ENCODE measurements at regions not wholly inside any gene's neighbourhood (a gene's known extent, or its start where the extent isn't known, plus 50 kb on each side); places are given as distances from the start of the nearest gene placed in this dataset.

- TF ChIP-seq EZH2 (IDR thresholded peaks at IDR 0.05; ENCODE audit: borderline replicate concordance, insufficient read depth, low read depth, low read length, poor library complexity, severe bottlenecking) (no peak), CTCF (IDR thresholded peaks at IDR 0.05) (no peak)
Observed at GRCh38 chr16:66219491-66219890, 147.0 kb upstream of the CDH5 start.
